ENCODE measurements at regions not wholly inside any gene's neighbourhood (a gene's known extent, or its start where the extent isn't known, plus 50 kb on each side); places are given as distances from the start of the nearest gene placed in this dataset.

DNA sequence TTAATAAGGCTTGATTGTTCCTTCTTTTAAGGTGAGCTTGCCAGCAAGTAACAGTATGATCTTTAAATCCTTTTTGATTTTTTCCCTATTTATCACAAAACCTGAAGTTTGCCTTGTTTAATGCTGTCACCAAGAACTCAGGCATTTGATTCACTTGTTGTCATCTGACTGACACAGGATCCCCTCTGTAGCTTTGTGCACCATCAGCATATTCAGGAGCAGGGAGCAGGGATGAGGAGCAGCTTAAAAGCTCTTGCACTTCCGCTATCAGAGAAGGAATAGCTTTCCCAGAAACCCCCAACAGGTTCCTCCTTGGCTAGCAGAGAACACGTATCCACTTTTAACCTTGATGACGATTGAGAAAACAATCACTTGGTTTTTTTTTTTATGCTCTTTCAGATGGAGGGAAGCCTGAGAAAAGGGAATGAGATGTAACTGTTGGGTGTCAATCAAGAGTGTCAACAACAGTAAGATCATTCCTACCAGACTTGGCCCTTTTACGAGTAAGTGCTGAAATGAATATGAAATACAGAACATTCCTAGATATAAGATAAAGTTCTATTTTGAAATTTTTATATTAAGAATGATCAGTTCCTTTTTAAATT is 433.1 kb upstream of the CDH18 start:
- TF ChIP-seq, protein P1, sequence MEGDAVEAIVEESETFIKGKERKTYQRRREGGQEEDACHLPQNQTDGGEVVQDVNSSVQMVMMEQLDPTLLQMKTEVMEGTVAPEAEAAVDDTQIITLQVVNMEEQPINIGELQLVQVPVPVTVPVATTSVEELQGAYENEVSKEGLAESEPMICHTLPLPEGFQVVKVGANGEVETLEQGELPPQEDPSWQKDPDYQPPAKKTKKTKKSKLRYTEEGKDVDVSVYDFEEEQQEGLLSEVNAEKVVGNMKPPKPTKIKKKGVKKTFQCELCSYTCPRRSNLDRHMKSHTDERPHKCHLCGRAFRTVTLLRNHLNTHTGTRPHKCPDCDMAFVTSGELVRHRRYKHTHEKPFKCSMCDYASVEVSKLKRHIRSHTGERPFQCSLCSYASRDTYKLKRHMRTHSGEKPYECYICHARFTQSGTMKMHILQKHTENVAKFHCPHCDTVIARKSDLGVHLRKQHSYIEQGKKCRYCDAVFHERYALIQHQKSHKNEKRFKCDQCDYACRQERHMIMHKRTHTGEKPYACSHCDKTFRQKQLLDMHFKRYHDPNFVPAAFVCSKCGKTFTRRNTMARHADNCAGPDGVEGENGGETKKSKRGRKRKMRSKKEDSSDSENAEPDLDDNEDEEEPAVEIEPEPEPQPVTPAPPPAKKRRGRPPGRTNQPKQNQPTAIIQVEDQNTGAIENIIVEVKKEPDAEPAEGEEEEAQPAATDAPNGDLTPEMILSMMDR (IDR thresholded peaks at IDR 0.05): no peak
- TF ChIP-seq POLR2A (IDR thresholded peaks at IDR 0.05) (no peak), POLR2AphosphoS5 (IDR thresholded peaks at IDR 0.05) (no peak)
